NCI-H1105 (cell line): ENCODE measurements at regions not wholly inside any gene's neighbourhood (a gene's known extent, or its start where the extent isn't known, plus 50 kb on each side); places are given as distances from the start of the nearest gene placed in this dataset.
A peak's percentile ranks its signal among the peaks of the same experiment; 100 is the strongest.

Experiments used
- DNase-seq: peaks from one replicate; lab custom pipeline; 2025; lab: John Stamatoyannopoulos, UW

DNA sequence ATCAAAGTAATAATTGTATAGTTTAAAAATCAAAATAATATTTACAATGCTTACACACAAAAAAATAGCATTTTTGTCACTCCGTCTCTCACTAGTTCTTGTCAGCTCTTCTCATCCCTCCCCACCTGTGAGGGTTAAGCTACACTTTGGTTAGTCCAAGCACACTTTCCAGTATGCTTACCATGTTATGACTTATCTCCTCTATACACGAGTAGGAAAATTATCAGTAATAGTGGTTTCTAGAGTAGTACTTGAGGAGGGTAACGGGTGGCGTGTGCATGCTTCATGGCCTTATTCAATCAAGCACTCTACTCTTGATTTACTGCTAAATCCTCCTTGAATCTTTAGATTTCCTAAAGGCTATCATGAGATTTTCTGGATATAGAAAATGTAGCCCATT lies 443.7 kb downstream of the UTRN start:
- DNase-seq: no peak

DNA sequence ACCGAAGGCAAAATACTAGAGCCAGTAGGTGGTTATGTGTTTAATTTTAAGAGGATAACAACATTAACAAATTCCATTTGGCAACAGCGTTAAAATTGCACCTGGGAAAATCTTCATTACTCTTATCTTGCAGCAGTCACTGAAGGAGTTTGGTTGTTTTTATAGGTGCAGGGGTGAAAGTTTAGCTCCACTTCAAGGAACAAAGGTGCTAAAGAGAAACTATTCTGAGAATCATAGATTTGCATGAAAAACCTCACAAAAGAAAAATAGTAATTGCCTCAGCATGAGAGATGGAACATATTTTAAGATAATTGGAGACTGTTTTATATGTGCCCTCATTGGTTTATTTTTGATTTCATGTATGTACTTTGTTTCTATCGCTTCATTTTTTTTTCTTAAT lies 444.4 kb downstream of the UTRN start:
- DNase-seq: no peak

GRCh38 chr6:144730088-144730645 lies 445.0 kb downstream of the UTRN start:
- DNase-seq: peak; percentile 35

DNA sequence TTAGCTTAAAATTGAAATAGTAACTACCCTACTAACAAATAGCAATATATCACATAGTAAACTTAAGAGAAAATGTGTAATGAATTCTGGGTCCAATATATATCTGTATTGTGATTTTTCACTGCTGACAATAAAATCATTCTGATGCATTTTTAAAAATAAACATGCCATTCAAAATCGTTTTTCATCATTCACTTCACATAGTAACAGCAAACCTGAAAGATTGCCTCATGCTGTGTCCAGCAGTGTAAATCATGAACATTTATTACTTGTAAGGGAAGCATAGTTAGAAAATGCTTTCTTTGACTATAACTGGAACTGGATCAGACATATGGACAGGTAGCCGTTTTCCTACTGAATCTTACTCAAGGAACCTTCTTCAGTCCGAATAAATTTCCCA lies 446.1 kb downstream of the UTRN start:
- DNase-seq: no peak

GRCh38 chr6:144736763-144737162 lies 451.6 kb downstream of the UTRN start:
- peak; percentile 74 for DNase-seq

GRCh38 chr6:144737998-144738397 lies 452.9 kb downstream of the UTRN start:
- DNase-seq: peak; percentile 84

- no peak for DNase-seq
Measured at GRCh38 chr6:144739873-144740272, 454.7 kb downstream of the UTRN start.

- peak; percentile 51 for DNase-seq
Measured at GRCh38 chr6:144741659-144742058, 456.5 kb downstream of the UTRN start.

DNA sequence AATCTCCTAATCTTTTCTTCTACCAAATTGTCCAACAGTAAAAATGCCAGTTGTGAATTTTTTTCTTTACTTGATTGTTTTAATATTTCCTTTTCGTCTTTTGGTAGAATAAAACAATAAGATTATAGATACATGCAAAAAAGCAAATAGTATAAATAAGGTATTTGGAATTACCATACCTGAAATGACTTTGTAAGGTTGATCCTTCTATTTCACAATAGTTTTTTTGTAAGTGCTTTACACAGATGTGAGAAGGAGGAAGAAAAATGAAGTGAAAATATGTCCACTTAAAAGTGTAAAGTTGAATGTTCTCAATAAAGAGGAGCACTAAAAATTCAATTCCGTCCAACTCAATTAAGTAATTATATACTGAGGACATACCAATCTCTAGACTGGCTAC lies 457.6 kb downstream of the UTRN start:
- DNase-seq: no peak

- no peak for DNase-seq
Measured at GRCh38 chr6:144744720-144745119, 459.6 kb downstream of the UTRN start.

DNA sequence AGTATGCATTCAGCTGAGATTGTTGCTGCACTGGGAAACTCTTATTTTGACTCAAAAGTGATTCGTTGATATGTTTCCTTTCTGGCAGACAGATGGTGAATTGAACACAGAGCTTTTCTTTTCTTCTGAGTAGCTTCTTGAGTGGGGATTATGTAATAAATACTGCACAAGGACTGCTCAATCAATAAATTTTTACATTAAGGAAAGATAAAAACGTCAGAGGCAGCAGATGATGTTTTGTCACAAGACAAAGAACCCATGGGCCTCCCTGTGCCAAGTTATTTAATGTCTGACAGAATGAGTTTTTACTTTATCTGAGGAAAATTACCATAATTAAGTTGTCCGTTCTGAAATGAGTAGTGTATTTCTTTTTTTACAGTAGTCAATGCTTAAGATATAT lies 460.3 kb downstream of the UTRN start:
- DNase-seq: peak; percentile 67

- DNase-seq: no peak
Measured at GRCh38 chr6:144746902-144747469, 461.9 kb downstream of the UTRN start.

DNA sequence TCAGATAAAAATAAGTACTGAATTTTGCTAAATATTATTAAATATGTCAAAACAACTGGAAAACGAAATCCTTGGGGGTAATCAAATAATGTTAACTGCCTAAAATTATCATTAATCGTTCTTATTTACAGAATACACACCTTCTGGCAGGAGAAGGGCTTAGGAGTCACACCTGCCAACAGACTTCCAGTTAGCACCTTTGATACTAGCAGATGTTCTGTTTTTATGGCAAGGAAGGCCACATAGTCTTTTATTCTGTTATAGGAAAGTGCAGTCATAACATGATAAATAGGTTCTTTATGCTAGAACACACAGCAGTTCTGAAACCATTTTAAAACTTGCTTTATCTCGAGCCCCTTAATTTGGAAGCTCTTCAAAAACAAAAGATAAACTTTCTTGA lies 464.1 kb downstream of the UTRN start:
- peak; percentile 94 for DNase-seq

DNA sequence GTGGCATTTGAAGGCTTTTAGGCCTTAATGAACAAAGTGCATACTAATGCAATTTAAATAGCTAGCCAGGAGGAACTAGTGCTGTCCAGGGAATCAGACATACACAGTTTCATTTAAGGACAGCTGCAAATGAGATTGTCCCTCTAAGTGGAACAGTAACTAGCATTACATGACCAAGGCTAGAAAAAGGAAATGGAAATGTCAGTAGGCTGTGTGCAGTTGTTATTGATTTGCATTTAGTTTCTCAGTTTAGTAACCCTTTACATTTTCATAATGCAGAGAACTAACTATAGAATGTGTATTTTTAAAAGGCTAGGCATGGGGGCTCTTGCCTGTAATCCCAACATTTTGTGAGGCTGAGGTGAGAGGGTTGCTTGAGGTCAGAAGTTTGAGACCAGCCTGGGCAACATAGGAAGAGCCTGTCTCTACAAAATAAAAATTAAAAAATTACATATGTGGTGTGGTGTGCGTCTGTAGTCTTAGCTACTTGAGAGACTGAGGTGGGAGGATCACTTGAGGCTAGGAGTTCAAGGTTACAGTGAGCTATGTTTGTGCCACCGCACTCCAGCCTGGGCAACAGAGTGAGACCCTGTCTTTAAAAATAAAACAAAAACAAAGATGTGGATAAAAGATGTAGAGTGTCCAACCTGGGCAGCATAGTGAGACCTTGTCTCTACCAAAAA lies 468.0 kb downstream of the UTRN start:
- DNase-seq: no peak

DNA sequence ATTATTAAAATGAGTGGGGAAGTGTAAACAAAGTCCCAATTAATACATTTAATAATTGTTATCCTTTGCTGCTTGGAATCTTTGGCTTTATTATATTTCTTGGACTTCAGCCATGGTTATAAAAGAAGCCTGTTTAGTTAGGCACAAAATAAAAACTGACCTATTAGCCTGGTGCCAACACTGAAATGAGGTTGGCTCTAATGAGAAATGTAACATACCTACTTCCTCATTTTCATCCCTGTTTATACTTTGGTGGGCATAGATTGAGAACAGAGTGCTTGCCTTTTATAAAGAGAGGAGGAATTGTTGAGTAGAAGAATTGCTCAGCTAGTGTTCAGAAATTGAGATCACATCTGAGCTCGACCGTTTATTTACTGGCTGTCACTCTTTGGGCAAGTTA lies 471.3 kb downstream of the UTRN start:
- DNase-seq: peak; percentile 72

GRCh38 chr6:144757299-144757698 lies 472.2 kb downstream of the UTRN start:
- no peak for DNase-seq

GRCh38 chr6:144757730-144758129 lies 472.6 kb downstream of the UTRN start:
- DNase-seq: peak; percentile 44

DNA sequence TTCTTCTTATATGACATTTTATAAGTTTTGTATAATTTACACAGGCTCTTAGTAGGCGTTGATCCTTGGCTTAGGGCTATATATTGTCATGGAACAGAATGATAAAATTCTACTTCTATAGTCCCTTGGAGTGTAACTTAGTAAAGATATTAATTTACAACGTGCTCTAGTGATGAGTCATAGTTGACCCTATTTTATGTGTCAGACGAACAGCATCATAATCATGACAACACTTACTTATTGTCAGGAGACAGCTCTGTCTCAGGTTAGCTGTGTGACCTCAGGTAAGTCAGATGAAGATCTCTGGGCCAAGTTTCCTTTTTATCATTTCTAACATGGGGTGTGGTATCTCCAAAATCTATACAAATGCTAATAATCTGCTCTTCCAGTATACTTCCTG lies 473.5 kb downstream of the UTRN start:
- peak; percentile 33 for DNase-seq

- DNase-seq: no peak
Measured at GRCh38 chr6:144762469-144762868, 477.3 kb downstream of the UTRN start.

DNA sequence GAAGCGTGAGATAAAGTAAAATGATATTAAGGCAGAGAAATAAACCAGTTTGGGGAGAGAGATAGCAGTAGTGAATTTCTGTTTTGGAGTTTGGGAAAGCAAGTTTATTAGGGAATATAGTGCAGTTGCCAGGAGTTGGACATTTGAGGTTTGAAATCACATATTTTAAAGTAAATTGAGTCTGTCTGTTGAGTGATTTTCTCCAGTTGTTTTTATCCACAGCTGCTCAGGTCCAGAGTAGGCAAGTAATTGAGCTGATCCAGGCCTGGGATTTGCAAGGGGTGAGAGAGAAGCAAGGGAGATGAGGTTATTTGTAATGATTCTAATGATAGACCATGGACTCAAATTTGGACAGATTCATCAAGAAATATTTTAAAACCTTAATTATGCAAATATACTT lies 481.9 kb downstream of the UTRN start:
- no peak for DNase-seq

DNA sequence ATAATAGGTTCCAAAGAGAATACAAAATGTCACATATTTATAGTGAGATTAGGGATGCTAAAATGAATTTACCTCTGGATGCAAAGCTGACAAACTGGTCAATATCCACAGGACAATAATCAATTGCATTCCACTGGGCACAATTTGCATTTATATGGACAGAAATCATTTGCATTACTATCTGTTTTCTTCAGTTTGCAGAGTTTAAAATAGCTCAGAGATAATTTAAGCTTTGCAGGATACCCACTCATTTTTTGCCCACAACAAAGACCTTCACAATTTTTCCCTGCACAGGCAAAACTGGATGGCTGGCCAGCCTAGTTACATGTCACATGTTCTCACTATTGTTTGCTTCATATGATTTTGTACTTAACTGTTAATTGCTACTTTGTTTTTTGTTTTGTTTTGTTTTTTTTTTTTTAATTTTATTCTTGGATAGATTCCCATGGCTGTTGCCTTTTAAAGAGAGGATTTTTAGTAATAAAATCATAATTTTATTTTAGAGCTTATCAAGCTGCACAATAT lies 483.5 kb downstream of the UTRN start:
- DNase-seq: peak; percentile 56

GRCh38 chr6:144769142-144769541 lies 484.0 kb downstream of the UTRN start:
- peak; percentile 89 for DNase-seq

GRCh38 chr6:144776031-144776819 lies 491.1 kb downstream of the UTRN start:
- DNase-seq: no peak
